GM18870 (cell line): ENCODE measurements at regions not wholly inside any gene's neighbourhood (a gene's known extent, or its start where the extent isn't known, plus 50 kb on each side); places are given as distances from the start of the nearest gene placed in this dataset.

ENCODE experiments used
- ATAC-seq: cut with Tn5 transposase; IDR thresholded peaks from one replicate; pipeline ENCODE4 v1.9.1; 2021; ENCODE audit warnings: moderate library complexity; ENCODE audit not compliant: unreplicated experiment

GRCh38 chr18:55862693-55863390 is 274.9 kb upstream of the TCF4 start:
- no peak for ATAC-seq

DNA sequence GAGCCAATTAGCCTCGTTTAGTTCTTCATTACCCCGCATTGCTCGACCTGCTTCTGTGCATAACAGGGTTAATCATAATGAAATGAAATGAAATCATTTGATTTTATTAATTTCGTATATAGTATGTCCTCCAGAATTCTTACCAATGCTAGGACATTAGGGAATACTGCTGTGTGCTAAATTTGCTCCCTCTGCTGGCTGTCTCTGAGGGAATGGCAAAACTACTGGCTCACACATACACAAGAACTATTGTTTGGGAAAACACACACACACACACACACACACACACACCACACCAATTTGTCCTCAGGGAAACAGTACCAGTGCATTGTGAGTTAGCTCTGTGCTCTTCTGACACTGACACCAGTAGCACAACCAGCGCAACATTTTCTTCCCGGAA is 273.3 kb upstream of the TCF4 start:
- no peak for ATAC-seq

DNA sequence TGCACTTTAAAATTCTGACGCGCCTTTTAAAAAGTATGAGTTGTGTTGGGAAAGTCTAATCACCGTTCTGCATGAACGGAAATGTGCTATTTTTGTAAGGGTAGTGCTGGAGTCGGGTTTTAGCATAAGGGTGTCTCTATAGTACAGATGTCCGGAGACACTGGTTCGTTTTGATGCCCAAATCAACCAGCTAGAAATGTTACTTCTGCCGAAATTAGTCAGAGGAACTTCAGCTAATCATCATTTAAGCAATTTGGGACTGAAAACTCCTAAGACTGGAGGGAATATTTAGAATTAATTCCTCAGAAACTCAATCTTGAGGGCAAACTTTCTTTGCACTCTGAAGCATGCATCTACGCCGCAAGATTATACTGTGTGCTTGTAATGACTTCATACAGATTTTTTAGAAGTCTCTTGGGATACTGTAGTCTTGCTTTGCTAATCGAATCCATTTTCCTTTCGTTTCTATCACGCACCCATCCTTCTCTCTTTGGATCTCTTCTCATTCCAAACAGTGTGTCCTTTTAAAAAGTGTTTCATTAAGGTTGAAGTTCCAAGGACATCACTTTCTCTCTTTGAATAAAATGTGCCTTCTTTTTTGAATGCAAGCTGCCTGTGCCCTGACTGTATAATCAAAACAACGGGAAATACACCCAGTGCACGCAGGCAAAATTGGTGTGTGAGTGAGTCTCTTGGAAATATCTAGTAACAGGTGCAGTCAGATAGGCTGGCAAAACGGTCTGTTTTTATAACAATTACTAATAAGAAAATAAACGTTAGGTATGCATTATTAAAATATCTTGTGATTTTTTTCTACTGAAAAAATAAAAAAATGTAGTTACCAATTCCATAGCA is 270.9 kb upstream of the TCF4 start:
- no peak for ATAC-seq

DNA sequence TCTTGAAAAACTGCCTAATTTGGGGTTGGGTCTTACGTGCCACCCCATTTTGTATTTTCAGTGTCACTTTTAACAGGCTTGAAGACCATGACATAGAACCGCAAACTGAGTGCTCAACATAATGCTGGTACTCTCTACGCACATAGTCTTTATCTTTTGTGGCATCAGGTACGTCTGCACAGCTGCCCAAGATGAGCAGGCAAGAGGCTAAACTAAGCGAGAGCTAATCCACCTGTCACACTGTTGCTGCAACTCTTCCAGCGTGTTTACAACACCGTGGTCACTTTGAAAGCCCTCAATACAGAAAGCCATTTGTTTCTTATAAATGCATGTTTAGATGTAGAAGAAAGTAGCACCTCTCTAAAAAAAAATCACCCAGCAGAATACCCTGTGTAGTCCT is 270.0 kb upstream of the TCF4 start:
- ATAC-seq: no peak

GRCh38 chr18:55857409-55857808 is 269.4 kb upstream of the TCF4 start:
- no peak for ATAC-seq

DNA sequence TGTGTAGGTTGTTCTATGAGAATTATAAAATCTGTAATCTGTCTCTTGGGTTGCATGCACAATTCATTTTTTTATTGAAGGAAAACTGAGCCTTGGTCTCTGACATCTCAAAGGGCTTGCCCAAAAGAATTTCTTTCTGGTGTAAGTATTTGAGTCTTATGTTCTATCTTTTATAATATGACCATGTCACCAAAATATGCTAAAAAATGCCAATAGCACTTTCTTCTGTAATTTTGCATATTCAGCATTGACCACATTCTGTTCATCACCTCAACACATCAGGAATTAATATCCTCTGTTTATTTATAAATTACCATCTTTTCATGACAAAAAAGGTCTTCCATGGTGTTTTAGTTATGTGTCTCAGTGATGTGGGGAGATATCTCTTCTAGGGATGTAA is 268.7 kb upstream of the TCF4 start:
- ATAC-seq: no peak

- ATAC-seq: no peak
These were observed 268.2 kb upstream of the TCF4 start for GRCh38 chr18:55856229-55856628.

DNA sequence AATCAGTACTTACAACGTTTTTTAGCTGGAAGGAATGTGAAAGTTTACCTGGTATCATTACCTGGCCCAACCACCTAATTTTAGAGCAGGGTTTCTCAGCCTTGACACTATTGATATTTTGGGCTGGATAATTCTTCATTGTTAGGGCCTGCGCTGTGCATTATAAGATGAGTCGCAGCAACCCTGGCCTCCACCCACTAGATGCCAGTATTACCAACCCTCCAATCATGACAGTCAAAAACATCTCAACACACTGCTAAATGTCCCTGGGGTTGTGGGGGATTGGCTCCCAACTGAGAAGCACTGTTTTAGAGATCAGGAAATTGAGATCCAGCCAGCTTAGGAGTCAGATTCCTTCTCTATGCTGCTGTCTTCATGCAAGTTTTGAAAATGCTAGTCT is 265.3 kb upstream of the TCF4 start:
- ATAC-seq: no peak

DNA sequence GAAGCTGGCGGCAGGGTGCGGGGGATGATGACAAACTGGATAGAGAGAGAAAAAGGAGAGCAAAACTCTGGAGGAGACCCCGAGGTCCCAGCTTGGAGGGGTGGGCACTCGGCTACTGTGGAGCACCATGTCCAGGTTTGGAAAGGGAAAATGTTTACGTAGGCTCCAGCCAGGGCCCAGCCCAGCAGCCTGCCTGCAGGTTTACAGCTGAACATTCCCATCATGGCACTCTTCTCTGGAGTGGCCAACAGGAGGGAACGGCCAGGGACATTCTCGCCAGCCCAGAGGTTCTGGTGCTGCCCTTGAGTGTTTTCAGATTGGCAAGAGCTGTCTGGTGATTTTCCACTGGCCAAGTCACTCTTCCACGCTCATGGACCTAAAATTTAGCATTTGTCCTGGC is 262.9 kb upstream of the TCF4 start:
- no peak for ATAC-seq

- no peak for ATAC-seq
These were observed 261.4 kb upstream of the TCF4 start for GRCh38 chr18:55849391-55849790.

- ATAC-seq: no peak
These were observed 260.0 kb upstream of the TCF4 start for GRCh38 chr18:55847960-55848359.

GRCh38 chr18:55845221-55845620 is 257.2 kb upstream of the TCF4 start:
- ATAC-seq: no peak

DNA sequence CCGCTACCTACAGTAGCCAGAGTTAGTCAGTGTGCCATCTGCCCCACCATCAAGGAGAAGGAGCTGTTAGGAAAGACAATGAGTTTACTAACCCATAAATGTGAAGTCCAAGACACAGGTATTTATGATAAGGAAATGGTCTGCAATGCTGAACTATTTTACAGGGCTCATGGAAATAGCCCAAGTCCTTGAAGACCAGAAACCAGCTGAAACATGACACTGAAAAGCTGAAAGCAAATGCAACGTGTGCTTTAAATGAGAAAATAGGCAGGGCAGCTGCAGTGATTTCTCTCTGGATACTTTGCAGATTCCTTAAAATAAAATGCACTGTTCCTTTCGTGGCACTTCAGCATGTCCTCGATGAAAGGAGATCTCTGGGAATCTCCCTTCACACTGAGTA is 256.4 kb upstream of the TCF4 start:
- no peak for ATAC-seq

DNA sequence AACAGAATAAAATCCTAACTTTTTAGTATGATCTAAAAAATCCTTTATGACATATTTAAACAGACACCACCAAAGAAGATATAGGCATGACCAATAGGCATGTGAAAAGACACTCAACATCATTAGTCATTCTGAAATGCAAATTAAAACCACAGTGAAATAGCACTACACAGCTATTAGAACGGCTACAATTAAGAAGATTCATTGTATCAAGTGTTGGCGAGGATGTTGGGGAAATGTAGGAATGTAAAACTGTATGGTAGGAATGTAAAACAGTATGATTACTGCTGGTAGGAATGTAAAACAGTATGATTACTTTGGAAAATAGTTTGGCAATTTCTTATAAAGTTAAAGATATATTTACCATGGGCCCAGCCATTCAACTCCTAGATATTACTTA is 253.3 kb upstream of the TCF4 start:
- ATAC-seq: no peak

DNA sequence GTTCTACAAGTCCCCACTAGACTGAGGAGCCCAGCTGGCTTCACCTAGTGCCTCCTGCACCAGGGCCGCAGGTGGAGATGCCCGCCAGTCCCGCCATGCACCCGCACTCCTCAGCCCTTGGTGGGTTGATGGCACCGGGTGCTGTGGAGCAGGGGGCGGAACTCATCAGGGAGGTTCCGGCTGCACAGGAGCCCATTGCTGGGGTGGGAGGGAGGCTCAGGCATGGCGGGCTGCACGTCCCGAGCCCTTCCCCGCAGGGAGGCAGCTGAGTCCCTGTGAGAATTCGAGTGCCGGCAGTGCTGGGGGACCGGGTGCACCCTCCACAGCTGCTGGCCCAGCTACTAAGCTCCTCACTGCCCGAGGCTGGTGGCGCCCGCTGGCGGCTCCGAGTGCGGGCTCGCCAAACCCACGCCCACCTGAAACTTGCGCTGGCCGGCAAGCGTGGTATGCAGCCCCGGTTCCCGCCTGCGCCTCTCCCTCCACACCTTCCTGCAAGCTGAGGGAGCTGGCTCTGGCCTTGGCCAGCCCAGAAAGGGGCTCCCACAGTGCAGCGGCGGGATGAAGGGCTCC is 252.7 kb upstream of the TCF4 start:
- no peak for ATAC-seq

GRCh38 chr18:55839343-55839742 is 251.4 kb upstream of the TCF4 start:
- ATAC-seq: no peak

DNA sequence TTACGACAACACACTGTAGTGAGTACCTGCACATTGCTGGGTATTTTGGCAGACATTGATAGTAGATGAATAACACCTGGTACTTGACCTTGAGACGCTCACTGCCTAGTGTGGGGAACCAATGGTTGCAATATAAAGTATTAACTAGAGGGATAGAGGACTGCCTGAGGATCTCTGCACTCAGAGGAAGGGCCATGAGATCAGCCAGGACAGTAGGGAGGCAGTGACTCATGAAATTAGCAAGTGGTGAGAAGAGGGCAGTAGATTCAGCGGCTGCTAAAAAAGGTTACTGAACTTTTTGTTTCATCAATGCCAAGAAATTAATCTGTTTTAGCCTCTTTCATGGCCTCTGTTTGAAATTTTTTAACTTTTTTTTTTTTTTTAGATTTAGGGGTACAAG is 250.8 kb upstream of the TCF4 start:
- ATAC-seq: no peak

- no peak for ATAC-seq
These were observed 250.3 kb upstream of the TCF4 start for GRCh38 chr18:55838319-55838718.

DNA sequence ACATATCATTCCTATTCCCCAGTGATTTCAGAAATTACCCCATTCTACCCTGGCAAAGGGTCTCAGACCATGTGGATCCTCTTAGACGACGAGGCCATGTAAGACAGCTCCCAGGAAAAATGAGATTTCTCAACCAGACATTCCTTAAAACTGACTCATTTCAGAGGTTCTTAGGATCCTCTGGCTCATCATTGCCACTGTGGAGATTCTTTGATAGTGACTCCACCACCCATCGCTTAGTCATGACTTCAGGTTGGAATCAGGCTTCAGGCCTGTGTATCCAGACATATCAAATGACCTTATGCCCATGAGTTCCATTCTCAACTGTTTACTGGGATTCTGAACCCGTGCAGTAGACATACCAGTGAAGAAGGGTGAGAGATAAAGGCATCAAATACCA is 245.6 kb upstream of the TCF4 start:
- no peak for ATAC-seq

DNA sequence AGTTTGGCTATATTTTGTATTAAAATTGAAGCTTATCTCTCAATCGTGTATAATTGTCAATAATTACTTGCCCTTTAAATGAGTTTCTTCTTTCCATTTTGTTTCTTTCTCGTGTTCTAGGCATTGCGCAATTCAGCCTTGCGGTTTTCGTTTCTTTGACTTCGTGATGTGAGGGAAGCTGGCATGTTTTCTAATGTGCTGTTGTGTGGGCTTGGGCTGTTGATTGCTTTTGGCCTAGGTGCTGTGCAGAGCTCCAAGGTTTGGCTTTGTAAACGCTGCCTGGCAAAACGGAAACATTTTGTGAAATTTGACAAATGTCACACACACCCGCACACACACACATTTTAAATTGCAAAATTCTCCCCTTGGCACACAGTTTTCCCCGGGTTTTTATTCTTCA is 242.6 kb upstream of the TCF4 start:
- ATAC-seq: no peak

DNA sequence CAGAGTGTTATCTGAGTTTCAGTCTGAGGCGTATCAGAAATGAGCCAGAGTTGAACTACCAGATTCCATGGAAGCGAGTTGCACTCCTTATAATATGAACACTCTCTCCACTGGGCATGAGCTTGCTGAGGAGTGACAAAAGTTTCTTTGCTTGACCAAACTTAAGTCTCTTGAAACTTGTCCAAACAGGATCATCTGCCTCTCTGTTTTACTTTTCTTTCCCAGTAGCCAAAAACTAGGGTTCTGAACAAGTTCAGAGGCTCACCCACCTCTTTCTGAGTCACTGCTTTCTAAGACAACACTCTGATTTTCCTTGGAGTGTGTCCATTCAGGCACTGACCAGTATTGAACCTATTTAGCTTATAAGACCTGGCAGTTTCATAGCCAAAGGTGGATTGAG is 233.2 kb upstream of the TCF4 start:
- ATAC-seq: no peak

GRCh38 chr18:55819448-55819847 is 231.5 kb upstream of the TCF4 start:
- no peak for ATAC-seq
